Thyroid gland (tissue), 4 donors: ENCODE measurements at regions not wholly inside any gene's neighbourhood (a gene's known extent, or its start where the extent isn't known, plus 50 kb on each side); places are given as distances from the start of the nearest gene placed in this dataset.

Experiments used
- CTCF ChIP-seq, 6 experiments: fragments of 200-600 bp in 3 of 6; fragments of 450-650 bp in 3 of 6; sonication (generic) in 3 of 6; IDR thresholded peaks; one replicate each; pipeline ENCODE4 v1.5.1; 2016 to 2019; ENCODE audit warnings: antibody characterized with exemption in 6 of 6, mild to moderate bottlenecking in 2 of 6, inconsistent platforms in 1 of 6, moderate library complexity in 1 of 6
- POLR2A ChIP-seq, 2 donors: fragments of 450-650 bp; IDR thresholded peaks; one replicate each; pipeline ENCODE4 v1.6.1; 2017; ENCODE audit warnings: antibody characterized with exemption in 2 of 2, mild to moderate bottlenecking in 2 of 2, moderate library complexity in 1 of 2

GRCh38 chr5:173771121-173771724 lies 116.9 kb upstream of the CPEB4 start:
- TF ChIP-seq CTCF (IDR thresholded peaks at IDR 0.05) (no peak), POLR2A (IDR thresholded peaks at IDR 0.05) (no peak)
